Calu3 (cell line): ENCODE measurements at regions not wholly inside any gene's neighbourhood (a gene's known extent, or its start where the extent isn't known, plus 50 kb on each side); places are given as distances from the start of the nearest gene placed in this dataset.

Source experiments
- BruUV-seq: library from RNA; stranded (reverse); fragments of 400-500 nt; replicated peaks from 2 replicates; lab custom pipeline; 2021; lab: Mats Ljungman, UMichigan
- CTCF ChIA-PET: fragments of 300-600 bp; sonication (Branson Sonifier 250); formaldehyde crosslinking; loops from one replicate; lab custom pipeline; 2022; ENCODE audit warnings: antibody characterized with exemption; lab: Charles Lee
- DNase-seq: peaks from one replicate; pipeline ENCODE4 v3.0.0; 2022
- H3K27ac Mint-ChIP-seq: one replicate; pipeline ENCODE4 v1.8.0; 2022; ENCODE audit warnings: mixed read lengths; ENCODE audit not compliant: unreplicated experiment
- H3K27me3 Mint-ChIP-seq: one replicate; pipeline ENCODE4 v1.8.0; 2022; ENCODE audit warnings: mixed read lengths; ENCODE audit not compliant: unreplicated experiment
- H3K36me3 Mint-ChIP-seq: one replicate; pipeline ENCODE4 v1.8.0; 2022; ENCODE audit warnings: mild to moderate bottlenecking, moderate library complexity, mixed read lengths; ENCODE audit not compliant: insufficient read depth, unreplicated experiment
- H3K4me1 Mint-ChIP-seq: one replicate; pipeline ENCODE4 v1.8.0; 2022; ENCODE audit warnings: mild to moderate bottlenecking, low read depth, mixed read lengths; ENCODE audit not compliant: unreplicated experiment
- H3K4me3 Mint-ChIP-seq: one replicate; pipeline ENCODE4 v1.8.0; 2022; ENCODE audit warnings: mild to moderate bottlenecking, low read depth, moderate library complexity, mixed read lengths; ENCODE audit not compliant: unreplicated experiment
- H3K9me3 Mint-ChIP-seq: one replicate; pipeline ENCODE4 v1.8.0; 2022; ENCODE audit warnings: low read depth, mixed read lengths; ENCODE audit not compliant: unreplicated experiment
- CTCF ChIP-seq: fragments of 200-600 bp; IDR thresholded peaks from one replicate; pipeline ENCODE4 v1.8.0; 2022; ENCODE audit warnings: antibody characterized with exemption; ENCODE audit not compliant: unreplicated experiment
- intact Hi-C: fragments of 100-400 bp; cut with micrococcal nuclease; formaldehyde crosslinking; loops from one replicate; pipeline ENCODE4 v1.10.0; 2022; ENCODE audit not compliant: unreplicated experiment

- no peak for TF ChIP-seq CTCF
- CTCF ChIA-PET: interaction anchor here (1.4 kb wide), 1 partner anchor 27 kb away, joined by 4 read pairs; no protein-coding TSS in a partner anchor
- Mint-ChIP-seq H3K4me1 (peaks cover 54% of the 10 kb centered on the region), H3K36me3 (peaks cover 7% of the 10 kb centered on the region), H3K27ac (no peak overlapping the region), H3K27me3 (no peaks in the 10 kb centered on the region), H3K9me3 (peaks cover 3% of the 10 kb centered on the region), H3K4me3 (no peak overlapping the region)
- intact Hi-C loops: no loop called here
- no peak for DNase-seq
- no TSS peak for BruUV-seq
Measured at GRCh38 chr7:17103170-17103569, 195.3 kb upstream of the AHR start.

GRCh38 chr7:17103984-17104383 lies 194.5 kb upstream of the AHR start:
- no TSS peak for BruUV-seq

GRCh38 chr7:17104419-17104818 lies 194.0 kb upstream of the AHR start:
- intact Hi-C loops: no loop called here
- no peak for TF ChIP-seq CTCF
- peaks cover 3% of the 10 kb centered on the region for H3K9me3 Mint-ChIP-seq
- DNase-seq: no peak
- no peaks in the 10 kb centered on the region for H3K27me3 Mint-ChIP-seq
- no peak overlapping the region for H3K4me3 Mint-ChIP-seq
- peaks cover 51% of the 10 kb centered on the region for H3K4me1 Mint-ChIP-seq
- no TSS peak for BruUV-seq
- CTCF ChIA-PET: interaction anchor here (1.4 kb wide), 1 partner anchor 26 kb away, joined by 4 read pairs; no protein-coding TSS in a partner anchor
- no peak overlapping the region for H3K27ac Mint-ChIP-seq
- peaks cover 5% of the 10 kb centered on the region for H3K36me3 Mint-ChIP-seq

More at GRCh38 chr7:17103984-17104383, 194.5 kb upstream of the AHR start:
- no peak overlapping the region for H3K27ac Mint-ChIP-seq
- peaks cover 7% of the 10 kb centered on the region for H3K36me3 Mint-ChIP-seq
- H3K27me3 Mint-ChIP-seq: no peaks in the 10 kb centered on the region
- no peak for DNase-seq
- no peak for TF ChIP-seq CTCF
- H3K4me1 Mint-ChIP-seq: peaks cover 54% of the 10 kb centered on the region
- intact Hi-C loops: no loop called here
- CTCF ChIA-PET: interaction anchor here (1.4 kb wide), 1 partner anchor 26 kb away, joined by 4 read pairs; no protein-coding TSS in a partner anchor
- H3K4me3 Mint-ChIP-seq: no peak overlapping the region
- peaks cover 3% of the 10 kb centered on the region for H3K9me3 Mint-ChIP-seq

- no TSS peak for BruUV-seq
- Mint-ChIP-seq H3K4me1 (peaks cover 38% of the 10 kb centered on the region), H3K27ac (no peak overlapping the region), H3K27me3 (no peaks in the 10 kb centered on the region), H3K9me3 (peaks cover 3% of the 10 kb centered on the region), H3K36me3 (no peaks in the 10 kb centered on the region), H3K4me3 (no peak overlapping the region)
- intact Hi-C loops: no loop called here
- TF ChIP-seq CTCF: no peak
- DNase-seq: no peak
- CTCF ChIA-PET: no interaction called here
Measured at GRCh38 chr7:17105701-17106100, 192.8 kb upstream of the AHR start.
